ENCODE measurements at regions not wholly inside any gene's neighbourhood (a gene's known extent, or its start where the extent isn't known, plus 50 kb on each side); places are given as distances from the start of the nearest gene placed in this dataset.
"Not testable (repeated sequence)": the region's sequence is repeated elsewhere in the genome, so short reads cannot be mapped to it uniquely, and the experiment has no call there.

DNA sequence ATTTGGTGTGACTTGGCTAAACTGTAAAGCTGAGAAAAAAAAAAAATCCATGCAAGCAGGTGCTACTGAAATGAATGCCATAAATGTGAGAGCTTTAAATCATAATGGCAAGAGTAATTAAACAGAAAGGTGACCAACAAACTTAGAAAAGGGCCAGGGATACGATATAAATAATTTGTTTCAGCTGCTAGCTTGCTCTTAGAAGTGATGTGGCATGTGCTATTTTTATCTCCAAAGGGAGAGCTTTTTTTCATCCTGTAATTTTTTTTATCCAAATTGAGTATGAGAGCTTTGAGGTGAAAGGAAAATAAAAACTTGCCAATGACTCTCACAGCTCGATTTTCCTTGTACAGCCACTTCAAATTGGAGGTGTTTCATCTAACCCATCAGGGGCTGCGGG lies 315.3 kb downstream of the OR4C45 start:
- H3K79me2 ChIP-seq (ENCODE audit: control insufficient read depth, insufficient read depth, low read length, poor library complexity); H2BK5ac ChIP-seq (ENCODE audit: low read depth, low read length, poor library complexity); H2AFZ ChIP-seq (ENCODE audit: insufficient read depth, low read length, poor library complexity); H3K4me3 ChIP-seq (ENCODE audit: low read depth, low read length); H3K9ac ChIP-seq (ENCODE audit: low read length); H4K91ac ChIP-seq (ENCODE audit: low read depth, low read length); H4K8ac ChIP-seq (ENCODE audit: low read depth, low read length); H2BK120ac ChIP-seq (ENCODE audit: insufficient read depth, low read length, poor library complexity); H3K18ac ChIP-seq (ENCODE audit: low read length); H3K9me3 ChIP-seq (ENCODE audit: insufficient read depth, low read depth, low read length); H3K14ac ChIP-seq (ENCODE audit: low read length); H3K4me1 ChIP-seq (ENCODE audit: control insufficient read depth in 1 of 2, insufficient read depth in 2 of 2, low read length in 2 of 2); H3K36me3 ChIP-seq (ENCODE audit: control insufficient read depth in 1 of 2, insufficient read depth in 2 of 2, low read length in 2 of 2); H3K27me3 ChIP-seq (ENCODE audit: insufficient read depth, low read length); H3K27ac ChIP-seq (ENCODE audit: low read depth, low read length); H2AK5ac ChIP-seq (ENCODE audit: low read length); H3K4ac ChIP-seq (ENCODE audit: low read depth, low read length); H4K12ac ChIP-seq (ENCODE audit: low read depth, low read length); H2BK12ac ChIP-seq (ENCODE audit: low read length); DNase-seq; H3K79me1 ChIP-seq (ENCODE audit: low read length); H3K4me2 ChIP-seq (ENCODE audit: low read length); H3K23ac ChIP-seq (ENCODE audit: low read length): not testable (repeated sequence)
- no CpG with 5 or more reads among the region's 3 CpGs for WGBS (ENCODE audit: extremely low coverage, insufficient coverage, insufficient read length)

DNA sequence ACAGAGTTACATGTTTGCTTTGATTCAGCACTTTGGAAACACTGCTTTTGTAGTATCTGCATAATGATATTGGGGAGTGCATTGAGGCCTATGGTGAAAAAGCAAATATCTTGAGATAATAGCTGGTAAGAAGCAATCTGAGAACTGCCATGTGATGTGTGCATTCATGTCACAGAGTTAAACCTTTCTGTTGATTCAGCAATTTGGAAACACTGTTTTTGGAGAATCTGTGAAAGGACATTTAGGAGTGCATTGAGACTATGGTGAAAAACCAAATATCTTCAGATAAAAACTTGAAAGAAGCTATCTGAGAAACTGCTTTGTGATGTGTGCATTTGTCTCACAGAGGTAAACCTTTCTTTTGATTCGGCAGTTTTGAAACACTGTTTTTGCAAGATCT lies 346.8 kb downstream of the OR4C45 start:
- Histone ChIP-seq H2AK5ac (ENCODE audit: low read length) (no peak overlapping the region), H3K9ac (ENCODE audit: low read length) (no peak overlapping the region), H3K4me1 (ENCODE audit: control insufficient read depth in 1 of 2, insufficient read depth in 2 of 2, low read length in 2 of 2) (no peaks in the 10 kb centered on the region), H3K27ac (ENCODE audit: low read depth, low read length) (no peak overlapping the region), H2BK12ac (ENCODE audit: low read length) (no peak overlapping the region), H4K91ac (ENCODE audit: low read depth, low read length) (no peak overlapping the region), H3K18ac (ENCODE audit: low read length) (no peak overlapping the region), H3K23ac (ENCODE audit: low read length) (no peak overlapping the region), H2BK5ac (ENCODE audit: low read depth, low read length, poor library complexity) (no peak overlapping the region), H3K4ac (ENCODE audit: low read depth, low read length) (no peak overlapping the region), H3K4me3 (ENCODE audit: low read depth, low read length) (no peak overlapping the region), H2BK120ac (ENCODE audit: insufficient read depth, low read length, poor library complexity) (no peak overlapping the region), H3K14ac (ENCODE audit: low read length) (no peak overlapping the region), H3K79me1 (ENCODE audit: low read length) (no peaks in the 10 kb centered on the region), H4K8ac (ENCODE audit: low read depth, low read length) (no peak overlapping the region), H3K36me3 (ENCODE audit: control insufficient read depth in 1 of 2, insufficient read depth in 2 of 2, low read length in 2 of 2) (no peaks in the 10 kb centered on the region), H3K79me2 (ENCODE audit: control insufficient read depth, insufficient read depth, low read length, poor library complexity) (no peaks in the 10 kb centered on the region), H3K9me3 (ENCODE audit: insufficient read depth, low read depth, low read length) (no peaks in the 10 kb centered on the region), H4K12ac (ENCODE audit: low read depth, low read length) (no peak overlapping the region), H2AFZ (ENCODE audit: insufficient read depth, low read length, poor library complexity) (no peak overlapping the region), H3K27me3 (ENCODE audit: insufficient read depth, low read length) (peaks cover 2% of the 10 kb centered on the region), H3K4me2 (ENCODE audit: low read length) (no peak overlapping the region)
- WGBS (ENCODE audit: extremely low coverage, insufficient coverage, insufficient read length) = no CpG with 5 or more reads among the region's 1 CpG
- no peak for DNase-seq

DNA sequence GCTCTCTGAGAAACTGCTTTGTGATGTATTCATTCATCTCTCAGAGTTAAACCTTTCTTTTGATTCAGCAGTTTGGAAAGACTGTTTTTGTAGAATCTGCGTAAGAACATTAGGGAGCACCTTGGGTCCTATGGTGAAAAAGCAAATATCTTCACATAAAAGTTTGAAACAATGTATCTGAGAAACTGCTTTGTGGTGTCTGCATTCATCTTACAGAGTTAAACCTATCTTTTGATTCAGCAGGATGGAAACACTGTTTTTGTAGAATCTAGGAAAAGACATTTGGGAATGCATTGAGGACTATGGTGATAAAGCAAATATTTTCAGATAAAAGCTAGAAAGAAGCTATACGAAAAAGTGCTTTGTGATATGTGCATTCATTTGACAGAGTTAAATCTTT lies 361.3 kb downstream of the OR4C45 start:
- no peak overlapping the region for H2BK5ac ChIP-seq (ENCODE audit: low read depth, low read length, poor library complexity)
- DNase-seq = no peak
- H3K9me3 ChIP-seq (ENCODE audit: insufficient read depth, low read depth, low read length) = no peaks in the 10 kb centered on the region
- H3K23ac ChIP-seq (ENCODE audit: low read length) = no peak overlapping the region
- no peak overlapping the region for H4K91ac ChIP-seq (ENCODE audit: low read depth, low read length)
- H3K36me3 ChIP-seq (ENCODE audit: control insufficient read depth in 1 of 2, insufficient read depth in 2 of 2, low read length in 2 of 2) = no peaks in the 10 kb centered on the region
- no peaks in the 10 kb centered on the region for H3K27me3 ChIP-seq (ENCODE audit: insufficient read depth, low read length)
- no peak overlapping the region for H3K14ac ChIP-seq (ENCODE audit: low read length)
- H3K4me3 ChIP-seq (ENCODE audit: low read depth, low read length) = no peak overlapping the region
- H4K8ac ChIP-seq (ENCODE audit: low read depth, low read length) = no peak overlapping the region
- no peak overlapping the region for H3K27ac ChIP-seq (ENCODE audit: low read depth, low read length)
- H3K4me1 ChIP-seq (ENCODE audit: control insufficient read depth in 1 of 2, insufficient read depth in 2 of 2, low read length in 2 of 2) = no peaks in the 10 kb centered on the region
- H3K9ac ChIP-seq (ENCODE audit: low read length) = no peak overlapping the region
- no peak overlapping the region for H3K18ac ChIP-seq (ENCODE audit: low read length)
- H3K79me2 ChIP-seq (ENCODE audit: control insufficient read depth, insufficient read depth, low read length, poor library complexity) = no peaks in the 10 kb centered on the region
- H2BK120ac ChIP-seq (ENCODE audit: insufficient read depth, low read length, poor library complexity) = no peak overlapping the region
- no peak overlapping the region for H2BK12ac ChIP-seq (ENCODE audit: low read length)
- H3K79me1 ChIP-seq (ENCODE audit: low read length) = no peaks in the 10 kb centered on the region
- no peak overlapping the region for H2AFZ ChIP-seq (ENCODE audit: insufficient read depth, low read length, poor library complexity)
- no peak overlapping the region for H3K4ac ChIP-seq (ENCODE audit: low read depth, low read length)
- WGBS (ENCODE audit: extremely low coverage, insufficient coverage, insufficient read length) = no CpG with 5 or more reads among the region's 2 CpGs
- H2AK5ac ChIP-seq (ENCODE audit: low read length) = no peak overlapping the region
- H3K4me2 ChIP-seq (ENCODE audit: low read length) = no peak overlapping the region
- no peak overlapping the region for H4K12ac ChIP-seq (ENCODE audit: low read depth, low read length)

DNA sequence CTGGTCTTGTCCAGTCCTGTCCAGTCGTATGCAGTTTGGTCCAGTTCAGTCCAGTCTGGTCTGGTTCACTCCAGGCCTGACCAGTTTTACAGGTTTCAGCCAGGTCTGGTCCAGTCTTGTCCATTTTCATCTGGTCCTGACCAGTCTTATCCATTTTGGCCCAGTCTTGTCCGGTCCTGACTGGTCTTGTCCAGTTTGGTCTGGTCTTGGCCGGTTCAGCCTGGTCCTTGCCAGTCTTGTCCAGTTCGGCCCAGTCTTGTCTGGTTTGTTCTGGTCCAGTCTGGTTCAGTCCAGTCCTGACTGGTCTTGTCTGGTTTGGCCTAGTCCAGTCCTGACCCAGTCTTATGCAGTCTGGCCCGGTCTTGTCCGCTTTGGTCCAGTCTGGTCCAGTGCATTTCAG lies 380.2 kb downstream of the OR4C45 start:
- Histone ChIP-seq H3K79me1 (ENCODE audit: low read length) (no peaks in the 10 kb centered on the region), H3K4me2 (ENCODE audit: low read length) (no peak overlapping the region), H2BK5ac (ENCODE audit: low read depth, low read length, poor library complexity) (no peak overlapping the region), H3K9ac (ENCODE audit: low read length) (no peak overlapping the region), H3K9me3 (ENCODE audit: insufficient read depth, low read depth, low read length) (peaks cover 25% of the 10 kb centered on the region), H2BK120ac (ENCODE audit: insufficient read depth, low read length, poor library complexity) (no peak overlapping the region), H2AFZ (ENCODE audit: insufficient read depth, low read length, poor library complexity) (no peak overlapping the region), H3K4me1 (ENCODE audit: control insufficient read depth in 1 of 2, insufficient read depth in 2 of 2, low read length in 2 of 2) (no peaks in the 10 kb centered on the region), H3K27ac (ENCODE audit: low read depth, low read length) (no peak overlapping the region), H3K18ac (ENCODE audit: low read length) (no peak overlapping the region), H4K12ac (ENCODE audit: low read depth, low read length) (no peak overlapping the region), H4K8ac (ENCODE audit: low read depth, low read length) (no peak overlapping the region), H3K23ac (ENCODE audit: low read length) (no peak overlapping the region), H2AK5ac (ENCODE audit: low read length) (no peak overlapping the region), H3K36me3 (ENCODE audit: control insufficient read depth in 1 of 2, insufficient read depth in 2 of 2, low read length in 2 of 2) (no peaks in the 10 kb centered on the region), H3K4ac (ENCODE audit: low read depth, low read length) (no peak overlapping the region), H2BK12ac (ENCODE audit: low read length) (no peak overlapping the region), H3K79me2 (ENCODE audit: control insufficient read depth, insufficient read depth, low read length, poor library complexity) (no peaks in the 10 kb centered on the region), H4K91ac (ENCODE audit: low read depth, low read length) (no peak overlapping the region), H3K4me3 (ENCODE audit: low read depth, low read length) (no peak overlapping the region), H3K27me3 (ENCODE audit: insufficient read depth, low read length) (no peaks in the 10 kb centered on the region), H3K14ac (ENCODE audit: low read length) (no peak overlapping the region)
- DNase-seq = no peak
- WGBS (ENCODE audit: extremely low coverage, insufficient coverage, insufficient read length) = no CpG with 5 or more reads among the region's 6 CpGs
